Epithelial cell of esophagus (primary cell): ENCODE measurements at regions not wholly inside any gene's neighbourhood (a gene's known extent, or its start where the extent isn't known, plus 50 kb on each side); places are given as distances from the start of the nearest gene placed in this dataset.

ENCODE experiments used
- DNase-seq: peaks from one replicate; pipeline ENCODE4 v3.0.0; 2010; ENCODE audit warnings: low read depth
- H3K4me3 ChIP-seq: 2 replicates; pipeline ENCODE4 v1.5.1; 2011; ENCODE audit warnings: mild to moderate bottlenecking, low read length, control low read depth
- TF ChIP-seq, protein P1 (sequence below): IDR thresholded peaks from 2 replicates; pipeline ENCODE4 v1.5.1; 2011; ENCODE audit warnings: low read depth, mild to moderate bottlenecking, low read length, control low read depth, inconsistent platforms; ENCODE audit not compliant: insufficient read depth; ENCODE audit errors: missing control alignments

DNA sequence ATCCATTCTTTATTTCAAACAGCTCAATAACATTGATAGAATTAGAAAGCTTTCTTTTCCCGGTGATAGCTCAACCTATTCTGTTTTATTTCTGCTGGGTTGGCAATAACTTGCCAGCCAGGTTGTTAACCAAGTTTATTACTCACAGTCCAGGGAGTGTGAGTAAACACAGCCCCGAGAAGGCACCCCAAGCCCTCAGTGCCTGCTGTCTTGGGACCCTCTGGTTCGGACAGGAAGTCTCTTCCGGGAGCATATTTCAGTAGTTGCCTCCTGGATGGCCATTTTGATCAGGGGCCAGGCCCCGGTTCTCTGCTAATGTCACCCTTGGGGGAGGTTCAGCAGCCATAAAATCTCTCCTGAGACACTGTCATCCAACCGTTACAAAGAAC, 176.8 kb downstream of the INO80D start:
- TF ChIP-seq, protein P1, sequence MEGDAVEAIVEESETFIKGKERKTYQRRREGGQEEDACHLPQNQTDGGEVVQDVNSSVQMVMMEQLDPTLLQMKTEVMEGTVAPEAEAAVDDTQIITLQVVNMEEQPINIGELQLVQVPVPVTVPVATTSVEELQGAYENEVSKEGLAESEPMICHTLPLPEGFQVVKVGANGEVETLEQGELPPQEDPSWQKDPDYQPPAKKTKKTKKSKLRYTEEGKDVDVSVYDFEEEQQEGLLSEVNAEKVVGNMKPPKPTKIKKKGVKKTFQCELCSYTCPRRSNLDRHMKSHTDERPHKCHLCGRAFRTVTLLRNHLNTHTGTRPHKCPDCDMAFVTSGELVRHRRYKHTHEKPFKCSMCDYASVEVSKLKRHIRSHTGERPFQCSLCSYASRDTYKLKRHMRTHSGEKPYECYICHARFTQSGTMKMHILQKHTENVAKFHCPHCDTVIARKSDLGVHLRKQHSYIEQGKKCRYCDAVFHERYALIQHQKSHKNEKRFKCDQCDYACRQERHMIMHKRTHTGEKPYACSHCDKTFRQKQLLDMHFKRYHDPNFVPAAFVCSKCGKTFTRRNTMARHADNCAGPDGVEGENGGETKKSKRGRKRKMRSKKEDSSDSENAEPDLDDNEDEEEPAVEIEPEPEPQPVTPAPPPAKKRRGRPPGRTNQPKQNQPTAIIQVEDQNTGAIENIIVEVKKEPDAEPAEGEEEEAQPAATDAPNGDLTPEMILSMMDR: no peak
- DNase-seq: no peak
- H3K4me3 ChIP-seq: no peak overlapping the region

DNA sequence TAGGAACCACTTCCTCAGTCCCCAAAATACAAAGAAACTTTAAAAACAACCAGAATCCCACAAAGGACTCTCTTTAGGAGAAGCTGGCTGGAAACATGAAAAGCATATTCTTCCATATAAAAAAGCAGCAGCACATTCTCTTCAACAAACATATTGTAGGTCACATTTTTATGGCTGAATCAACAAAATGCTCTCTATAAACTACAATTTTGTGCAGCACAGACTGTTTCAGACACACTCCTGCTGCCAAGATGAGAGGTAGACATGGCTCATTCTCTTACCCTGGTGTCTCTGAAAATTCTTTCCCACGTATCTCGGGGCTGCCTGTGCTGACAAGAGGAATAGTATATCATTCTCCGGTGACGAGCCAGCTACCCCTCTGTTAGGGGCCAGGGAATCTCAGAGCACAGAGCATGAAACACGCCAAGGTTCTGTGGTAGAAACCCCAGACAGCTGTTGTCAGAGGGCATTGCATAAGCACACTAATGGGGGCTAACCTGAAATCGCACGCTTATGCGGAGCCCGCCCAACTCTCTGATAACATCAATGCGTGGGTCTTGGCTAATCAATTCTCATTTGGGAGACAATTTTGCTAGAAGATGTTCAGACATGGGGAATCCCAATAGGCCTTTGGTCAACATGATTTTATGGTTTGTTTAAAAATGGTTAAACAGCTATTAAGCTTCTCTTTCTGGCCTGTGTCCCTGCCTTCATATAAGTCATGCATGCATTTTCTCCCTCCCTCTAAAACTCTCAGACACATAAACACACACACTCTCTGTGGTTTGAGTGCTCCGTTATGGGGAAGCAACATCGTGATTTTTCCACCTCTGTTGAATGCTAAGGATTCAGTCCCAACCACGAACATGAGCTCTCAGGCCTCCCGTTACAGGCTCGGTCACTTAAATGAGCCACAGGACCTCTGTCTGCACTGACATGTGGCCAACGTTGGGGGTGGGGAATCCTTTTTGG, 177.5 kb downstream of the INO80D start:
- TF ChIP-seq, protein P1: no peak
- DNase-seq: no peak

DNA sequence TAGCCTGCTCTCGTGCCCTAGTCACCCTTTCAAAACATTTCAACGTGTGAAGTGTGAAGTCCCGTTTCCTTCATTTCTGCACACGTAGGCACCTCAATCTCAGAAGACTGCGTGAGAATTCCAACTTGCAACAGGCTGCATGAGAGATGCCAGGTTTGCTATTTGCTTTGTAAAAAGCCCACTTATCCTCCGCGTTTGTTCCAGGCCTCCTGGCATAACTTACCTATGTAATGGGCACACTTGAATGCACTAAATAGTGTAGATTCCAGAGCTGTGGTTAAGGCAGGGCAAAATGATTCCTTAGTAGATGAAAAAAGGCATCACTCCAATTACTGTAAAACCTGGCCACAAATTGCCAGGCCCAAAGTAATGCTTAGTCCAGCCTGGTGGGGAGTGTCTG, 179.6 kb downstream of the INO80D start:
- DNase-seq: no peak
- H3K4me3 ChIP-seq: no peak overlapping the region
- TF ChIP-seq, protein P1: no peak

More for the DNA sequence above, 177.5 kb downstream of the INO80D start:
- H3K4me3 ChIP-seq: no peak overlapping the region

DNA sequence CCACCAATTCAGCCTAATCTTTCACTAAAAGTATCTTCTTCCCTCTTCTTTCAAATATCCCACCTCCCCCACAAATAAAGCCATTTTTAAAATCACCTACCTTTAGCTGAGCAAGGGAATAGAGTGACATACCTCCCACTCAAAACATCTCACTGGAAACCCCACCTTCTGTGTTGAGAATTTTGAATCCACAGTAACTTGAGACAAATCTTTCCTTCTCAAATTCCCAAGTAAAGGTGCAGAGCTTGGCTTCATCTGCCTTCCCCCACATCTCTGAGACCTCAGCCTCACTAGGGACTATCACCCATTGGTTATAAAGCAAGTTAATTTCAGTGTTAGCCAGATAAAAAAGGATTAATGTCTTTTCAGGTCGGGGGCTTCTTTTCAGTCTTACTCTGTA, 180.4 kb downstream of the INO80D start:
- H3K4me3 ChIP-seq: no peak overlapping the region
- TF ChIP-seq, protein P1: no peak
- DNase-seq: no peak

DNA sequence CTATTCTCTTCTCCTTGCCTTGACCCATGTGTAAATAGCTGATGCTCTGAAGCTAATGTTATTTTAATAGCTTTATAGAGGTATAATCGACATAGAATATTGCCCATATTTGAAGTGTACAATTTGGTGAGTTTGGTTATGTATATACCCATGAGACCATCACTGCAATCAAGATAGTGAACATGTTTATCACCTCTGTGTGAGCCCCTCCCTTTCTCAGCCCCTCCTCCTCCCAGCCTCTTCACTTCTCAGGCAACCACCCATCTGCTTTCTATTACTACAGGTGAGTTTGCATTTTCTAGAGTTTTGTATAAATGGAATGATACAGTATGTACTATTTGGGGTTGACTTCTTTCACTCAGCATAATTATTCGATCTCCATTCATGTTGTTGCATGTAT, 181.1 kb downstream of the INO80D start:
- TF ChIP-seq, protein P1: no peak
- no peak for DNase-seq
- no peak overlapping the region for H3K4me3 ChIP-seq

DNA sequence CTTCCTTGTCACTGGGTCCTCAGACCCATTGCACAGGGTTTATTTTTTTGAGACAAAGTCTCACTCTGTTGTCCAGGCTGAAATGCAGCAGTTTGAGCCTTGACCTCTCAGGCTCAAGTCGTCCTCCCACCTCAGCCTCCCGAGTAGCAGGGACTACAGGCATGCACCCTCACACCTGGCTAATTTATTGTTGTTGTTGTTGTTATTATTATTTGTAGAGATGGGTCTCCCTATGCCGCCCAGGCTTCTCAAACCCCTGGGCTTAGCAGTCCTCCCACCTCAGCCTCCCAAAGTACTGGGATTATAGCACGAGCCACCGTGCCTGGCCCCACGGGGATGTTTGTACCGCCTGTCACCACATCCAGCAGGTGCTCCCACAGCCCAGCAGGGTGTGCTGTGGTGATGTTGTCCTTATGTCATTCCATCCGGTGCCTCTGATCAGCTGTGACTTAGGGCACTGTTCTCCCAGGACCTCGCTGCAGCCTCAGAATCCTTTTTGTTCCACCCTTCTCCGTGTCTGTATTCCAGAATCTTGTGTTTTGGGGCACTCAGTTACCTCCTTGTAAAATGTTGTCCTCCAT, 182.3 kb downstream of the INO80D start:
- no peak overlapping the region for H3K4me3 ChIP-seq
- DNase-seq: peak; percentile 30
- TF ChIP-seq, protein P1: peak; percentile 35

DNA sequence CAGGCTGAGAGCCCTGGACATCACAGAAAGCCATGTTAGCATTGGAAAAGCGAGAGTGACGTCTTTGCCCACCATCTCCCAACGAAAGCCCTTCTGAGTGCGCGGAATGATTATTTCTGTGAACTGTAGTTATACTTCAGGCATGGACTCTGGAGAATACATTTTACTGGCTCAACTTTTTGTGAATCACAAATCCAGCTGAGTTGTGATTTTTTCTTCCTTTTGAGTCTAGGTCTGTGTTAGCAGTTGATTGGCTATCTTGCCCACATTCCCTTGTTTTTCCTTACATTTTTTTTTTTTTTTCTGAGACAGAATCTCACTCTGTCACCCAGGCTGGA, 183.1 kb downstream of the INO80D start:
- no peak for DNase-seq
- no peak overlapping the region for H3K4me3 ChIP-seq
- TF ChIP-seq, protein P1: no peak
